ENCODE measurements at regions not wholly inside any gene's neighbourhood (a gene's known extent, or its start where the extent isn't known, plus 50 kb on each side); places are given as distances from the start of the nearest gene placed in this dataset.

DNA sequence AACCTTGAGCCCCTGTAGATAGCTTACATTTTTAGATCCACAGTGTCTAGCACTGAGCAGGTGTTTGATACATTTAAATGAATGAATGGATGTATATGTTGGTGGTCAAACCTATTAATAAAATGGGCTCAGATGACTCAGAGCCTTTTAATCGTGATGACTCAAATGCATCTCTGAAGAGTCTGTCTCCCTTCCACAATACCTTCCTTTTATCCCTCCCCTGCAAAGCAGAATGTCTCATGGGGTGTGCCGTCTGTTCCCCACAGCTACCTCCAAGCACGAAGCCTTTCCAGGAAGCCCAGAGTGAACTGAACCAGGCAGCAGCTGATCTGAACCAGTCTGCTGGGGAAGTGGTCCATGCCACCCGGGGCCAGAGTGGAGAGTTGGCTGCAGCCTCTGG, 303.5 kb upstream of the TPM1 start:
- Mint-ChIP-seq H3K4me3 (no peak overlapping the region), H3K36me3 (no peaks in the 10 kb centered on the region), H3K4me1 (ENCODE audit: low read depth in 2 of 2) (peaks cover 0 to 8% of the 10 kb centered on the region in 2 donors), H3K27ac (no peak overlapping the region), H3K27me3 (peaks cover 0 to 1% of the 10 kb centered on the region in 2 donors), H3K9me3 (no peaks in the 10 kb centered on the region)
- DNase-seq (ENCODE audit: low spot score) (no peak), ATAC-seq (no peak)

DNA sequence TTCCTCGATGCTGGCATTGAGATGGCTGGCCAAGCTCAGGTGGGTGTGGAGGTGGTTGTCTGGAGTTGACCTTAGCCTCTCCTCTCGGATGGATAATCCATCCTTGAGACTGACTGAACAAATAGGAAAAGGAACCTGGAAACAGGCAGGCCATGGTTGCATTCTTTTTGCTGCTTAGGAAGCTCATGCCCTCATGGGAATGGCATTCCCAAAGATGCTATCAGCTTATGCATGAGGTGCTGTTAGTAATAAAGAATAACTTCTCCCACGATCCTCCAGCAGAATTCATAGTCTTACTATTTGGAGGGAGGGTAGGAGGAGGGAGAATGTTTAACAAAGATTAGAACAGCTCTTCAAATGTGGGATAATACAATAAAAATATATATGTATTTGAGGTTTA, 303.0 kb upstream of the TPM1 start:
- H3K27me3 Mint-ChIP-seq, result no peaks in the 10 kb centered on the region
- no peak overlapping the region for H3K4me3 Mint-ChIP-seq
- H3K4me1 Mint-ChIP-seq (ENCODE audit: low read depth in 2 of 2), result peaks cover 0 to 8% of the 10 kb centered on the region in 2 donors
- H3K9me3 Mint-ChIP-seq, result no peaks in the 10 kb centered on the region
- no peaks in the 10 kb centered on the region for H3K36me3 Mint-ChIP-seq
- no peak for ATAC-seq
- no peak for DNase-seq (ENCODE audit: low spot score)
- H3K27ac Mint-ChIP-seq, result no peak overlapping the region

DNA sequence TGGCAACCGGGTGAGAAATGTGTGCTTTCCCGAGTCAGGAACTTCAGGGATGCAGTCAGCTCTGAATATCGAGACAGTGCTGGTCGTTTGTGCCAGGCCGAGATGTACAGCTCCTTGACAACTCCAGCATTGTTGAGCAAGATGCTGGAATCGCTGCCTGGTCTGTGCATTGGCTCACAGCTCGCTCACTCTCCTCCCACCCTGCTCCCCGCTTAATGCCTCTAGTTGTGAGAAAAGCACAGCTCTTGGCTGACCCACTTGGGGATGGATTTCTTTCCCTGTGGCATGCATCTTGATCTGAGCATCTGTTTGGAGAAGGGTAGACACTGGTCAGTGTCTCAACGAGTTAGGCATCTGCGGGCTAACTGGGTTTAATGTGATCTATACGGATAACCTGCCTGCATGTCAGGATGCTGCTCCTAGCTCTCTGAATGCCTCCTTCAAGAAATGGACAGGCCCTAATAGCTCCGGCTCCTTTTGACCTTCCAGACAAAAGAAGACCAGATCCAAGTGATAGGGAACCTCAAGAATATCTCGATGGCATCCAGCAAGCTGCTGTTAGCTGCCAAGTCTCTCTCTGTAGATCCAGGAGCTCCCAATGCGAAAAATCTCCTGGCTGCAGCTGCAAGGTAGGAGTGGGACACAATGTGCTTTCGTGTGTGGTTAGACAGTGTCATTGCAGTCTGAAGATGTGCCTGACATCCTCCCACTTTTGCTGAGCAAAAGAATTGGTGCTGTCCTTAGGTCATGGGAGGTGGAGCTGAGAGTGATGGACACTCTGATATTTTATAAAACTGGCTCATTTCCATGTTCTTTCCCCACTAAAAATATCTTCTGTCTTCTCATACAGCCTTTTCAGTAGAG, 302.2 kb upstream of the TPM1 start:
- Mint-ChIP-seq H3K4me1 (ENCODE audit: low read depth in 2 of 2) (peaks cover 0 to 8% of the 10 kb centered on the region in 2 donors), H3K27me3 (no peaks in the 10 kb centered on the region), H3K36me3 (no peaks in the 10 kb centered on the region), H3K27ac (no peak overlapping the region), H3K9me3 (no peaks in the 10 kb centered on the region), H3K4me3 (no peak overlapping the region)
- DNase-seq (ENCODE audit: low spot score), result no peak
- ATAC-seq, result no peak

DNA sequence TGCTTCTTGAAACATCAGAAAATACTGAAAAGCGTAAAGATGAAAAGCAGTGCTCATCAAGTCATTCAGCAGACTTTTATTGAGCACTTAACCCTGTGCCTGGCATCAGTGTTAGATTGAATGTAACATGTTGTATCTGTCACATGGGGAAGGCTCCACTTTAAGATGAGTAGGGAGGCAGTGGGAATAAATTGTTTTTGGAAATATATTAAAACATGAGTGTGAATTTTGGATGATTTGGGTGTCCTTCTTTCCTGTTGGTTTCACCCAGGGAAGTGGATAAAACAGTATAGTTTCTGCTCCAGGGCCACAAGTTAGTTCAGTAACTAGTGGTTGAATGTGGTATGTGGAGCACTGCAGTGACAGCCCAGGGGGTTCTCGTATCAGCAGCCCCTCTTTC, 301.4 kb upstream of the TPM1 start:
- Mint-ChIP-seq H3K27ac (no peak overlapping the region), H3K4me3 (no peak overlapping the region), H3K4me1 (ENCODE audit: low read depth in 2 of 2) (peaks cover 0 to 8% of the 10 kb centered on the region in 2 donors), H3K27me3 (no peaks in the 10 kb centered on the region), H3K36me3 (no peaks in the 10 kb centered on the region), H3K9me3 (no peaks in the 10 kb centered on the region)
- DNase-seq (ENCODE audit: low spot score), result no peak
- no peak for ATAC-seq

DNA sequence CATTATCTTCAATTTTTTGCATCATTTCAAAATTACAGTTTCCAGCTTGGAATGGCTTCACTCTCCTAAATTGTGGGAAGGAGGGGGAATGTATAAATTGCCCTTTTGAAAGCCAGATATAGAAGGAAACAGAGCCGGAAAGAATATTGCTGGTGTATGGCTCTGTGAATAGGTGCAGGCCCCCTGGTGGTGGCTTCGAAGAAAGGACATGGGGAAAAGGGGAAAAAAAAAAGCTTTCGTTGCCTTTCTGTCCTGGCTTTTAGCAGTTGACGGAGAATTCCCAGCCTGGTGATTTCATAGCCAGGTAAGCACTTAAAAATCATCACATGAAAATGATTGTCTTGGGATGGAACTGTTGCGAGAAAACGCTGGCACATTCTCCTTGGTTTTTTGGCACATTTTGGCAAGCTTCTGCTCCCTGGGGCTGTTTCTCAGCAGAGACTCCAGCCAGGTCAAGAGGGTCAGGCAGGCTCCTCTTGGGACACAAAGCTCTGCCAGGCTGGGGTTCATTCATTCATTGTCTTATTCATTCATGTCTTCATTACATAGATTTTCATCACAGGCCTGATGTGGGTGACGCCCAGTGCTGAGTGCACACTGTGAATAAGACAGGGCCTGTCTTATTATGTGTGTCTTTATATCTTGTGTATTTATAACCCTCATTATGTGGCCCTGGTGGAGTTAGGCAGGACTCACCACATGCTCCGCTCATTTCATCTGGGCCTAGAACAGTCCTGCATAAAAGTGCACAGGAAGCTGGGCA, 300.0 kb upstream of the TPM1 start:
- no peak for ATAC-seq
- no peak for DNase-seq (ENCODE audit: low spot score)
- no peaks in the 10 kb centered on the region for H3K9me3 Mint-ChIP-seq
- H3K4me3 Mint-ChIP-seq, result no peak overlapping the region
- H3K4me1 Mint-ChIP-seq (ENCODE audit: low read depth in 2 of 2), result peaks cover 0 to 8% of the 10 kb centered on the region in 2 donors
- H3K36me3 Mint-ChIP-seq, result no peaks in the 10 kb centered on the region
- no peak overlapping the region for H3K27ac Mint-ChIP-seq
- peaks cover 0 to under 1% of the 10 kb centered on the region in 2 donors for H3K27me3 Mint-ChIP-seq

DNA sequence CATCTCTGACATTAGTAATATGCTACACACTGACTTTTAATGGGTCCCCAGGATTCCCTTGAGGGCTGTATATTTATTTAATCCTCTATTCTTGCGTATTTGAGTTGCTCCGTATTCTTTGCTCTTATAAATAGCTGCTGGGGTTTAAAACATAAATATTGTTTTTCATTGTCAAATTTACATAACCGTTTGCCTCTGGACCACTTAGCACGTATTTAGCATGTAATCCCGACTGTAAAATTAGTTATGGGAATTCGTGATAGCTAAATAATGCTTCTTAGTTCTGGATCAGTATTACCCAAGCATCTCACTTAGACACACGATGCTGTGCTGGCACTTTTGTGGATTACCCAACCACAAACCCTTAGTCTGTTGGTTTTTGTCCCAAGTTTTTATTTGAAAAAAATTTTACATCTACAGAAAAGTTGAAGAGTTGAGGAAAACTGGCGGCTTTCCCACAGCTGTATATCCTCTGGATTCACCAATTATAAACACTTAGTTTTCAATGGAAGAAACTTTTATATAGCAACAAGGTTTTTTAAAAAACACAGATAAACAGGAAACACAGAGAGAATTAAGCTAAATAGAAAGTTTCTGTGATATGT, 296.8 kb upstream of the TPM1 start:
- no peak overlapping the region for H3K4me3 Mint-ChIP-seq
- H3K9me3 Mint-ChIP-seq, result no peaks in the 10 kb centered on the region
- ATAC-seq (no peak), DNase-seq (ENCODE audit: low spot score) (no peak)
- no peaks in the 10 kb centered on the region for H3K36me3 Mint-ChIP-seq
- no peak overlapping the region for H3K27ac Mint-ChIP-seq
- H3K4me1 Mint-ChIP-seq (ENCODE audit: low read depth in 2 of 2), result peaks cover 0 to 8% of the 10 kb centered on the region in 2 donors
- H3K27me3 Mint-ChIP-seq, result peaks cover 0 to 2% of the 10 kb centered on the region in 2 donors

DNA sequence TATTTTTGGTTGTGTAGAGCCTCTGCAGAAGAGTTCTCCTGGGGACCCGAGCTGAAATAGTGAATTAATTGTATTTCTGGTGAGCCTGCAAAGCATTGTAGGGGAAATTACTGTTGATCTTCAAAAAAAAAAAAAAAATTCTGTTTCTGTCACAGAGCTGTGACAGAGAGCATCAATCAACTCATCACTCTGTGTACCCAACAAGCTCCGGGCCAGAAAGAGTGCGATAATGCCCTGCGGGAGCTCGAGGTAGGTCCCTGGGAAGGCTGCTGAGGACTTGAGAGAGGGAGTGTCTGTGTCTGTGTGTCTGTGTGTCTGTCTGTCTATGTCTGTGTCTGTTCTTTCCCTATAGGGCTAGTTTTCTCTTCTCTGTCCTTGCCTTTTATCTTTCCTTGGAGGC, 294.4 kb upstream of the TPM1 start:
- peaks cover 2 to 7% of the 10 kb centered on the region in 2 donors for H3K27me3 Mint-ChIP-seq

DNA sequence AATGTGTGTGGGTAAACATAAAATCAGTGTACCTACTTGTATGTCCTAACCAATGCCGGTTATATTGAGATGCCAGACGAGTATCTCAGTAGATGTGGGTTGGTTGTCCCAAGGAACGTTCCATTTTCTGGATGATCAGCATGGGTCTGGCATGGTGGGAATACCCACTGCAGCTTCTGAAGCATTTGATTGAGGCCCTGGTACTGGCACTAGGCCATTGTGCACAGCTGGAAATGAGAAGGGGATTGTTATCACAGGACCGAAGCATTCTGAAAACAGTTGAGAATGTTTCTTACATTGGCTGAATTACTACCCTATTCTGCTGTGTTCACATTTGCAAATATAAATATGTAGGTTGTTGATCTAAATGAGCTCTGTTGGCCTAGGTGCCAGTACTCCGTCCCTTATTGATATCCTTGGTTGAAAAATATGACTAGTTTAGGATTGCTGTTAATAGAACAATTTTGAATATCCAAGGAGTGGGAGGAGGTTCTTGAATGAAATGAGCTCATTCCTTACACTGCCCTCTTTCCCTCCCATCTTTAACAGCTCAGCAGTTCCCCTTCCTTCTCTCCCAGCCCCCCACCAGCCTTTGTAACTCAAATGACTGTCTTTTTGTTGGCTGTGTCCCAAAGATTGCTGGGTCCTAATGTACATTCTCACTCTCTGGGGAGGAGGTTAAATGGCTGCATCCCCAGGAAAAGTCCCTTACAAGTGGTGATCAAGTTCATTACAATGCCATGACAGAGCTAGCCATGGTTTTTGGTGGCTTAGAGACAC, 293.3 kb upstream of the TPM1 start:
- Mint-ChIP-seq H3K4me1 (ENCODE audit: low read depth in 2 of 2) (no peaks in the 10 kb centered on the region), H3K27me3 (peaks cover 2 to 7% of the 10 kb centered on the region in 2 donors), H3K36me3 (no peaks in the 10 kb centered on the region), H3K9me3 (no peaks in the 10 kb centered on the region), H3K4me3 (no peak overlapping the region), H3K27ac (no peak overlapping the region)
- ATAC-seq (no peak), DNase-seq (ENCODE audit: low spot score) (no peak)

More for the DNA sequence above, 294.4 kb upstream of the TPM1 start:
- Mint-ChIP-seq H3K9me3 (no peaks in the 10 kb centered on the region), H3K4me3 (no peak overlapping the region), H3K36me3 (no peaks in the 10 kb centered on the region), H3K4me1 (ENCODE audit: low read depth in 2 of 2) (no peaks in the 10 kb centered on the region), H3K27ac (no peak overlapping the region)
- DNase-seq (ENCODE audit: low spot score) (no peak), ATAC-seq (no peak)

DNA sequence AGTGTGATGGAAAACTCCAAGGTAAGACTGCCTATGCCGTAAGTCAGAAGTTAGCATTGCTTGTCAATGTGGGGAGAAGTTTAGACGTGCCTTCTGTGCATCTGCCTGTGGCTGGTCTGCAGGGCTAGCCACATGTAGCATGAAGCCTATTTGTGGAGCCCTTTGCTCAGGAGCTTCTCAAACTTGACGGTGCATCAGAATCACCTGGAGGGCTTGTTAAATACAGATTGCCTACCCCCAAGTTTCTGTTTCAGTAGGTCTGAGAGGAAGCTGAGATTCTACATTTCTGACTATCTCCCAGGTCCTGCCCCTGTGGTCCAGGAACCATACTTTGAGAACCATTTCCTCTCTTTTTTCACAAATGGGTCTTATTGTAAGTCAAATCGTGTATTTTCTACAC, 292.1 kb upstream of the TPM1 start:
- Mint-ChIP-seq H3K4me1 (ENCODE audit: low read depth in 2 of 2) (no peaks in the 10 kb centered on the region), H3K9me3 (no peaks in the 10 kb centered on the region), H3K27ac (no peak overlapping the region), H3K36me3 (no peaks in the 10 kb centered on the region), H3K4me3 (no peak overlapping the region), H3K27me3 (peaks cover 2 to 7% of the 10 kb centered on the region in 2 donors)
- ATAC-seq, result no peak
- DNase-seq (ENCODE audit: low spot score), result no peak

DNA sequence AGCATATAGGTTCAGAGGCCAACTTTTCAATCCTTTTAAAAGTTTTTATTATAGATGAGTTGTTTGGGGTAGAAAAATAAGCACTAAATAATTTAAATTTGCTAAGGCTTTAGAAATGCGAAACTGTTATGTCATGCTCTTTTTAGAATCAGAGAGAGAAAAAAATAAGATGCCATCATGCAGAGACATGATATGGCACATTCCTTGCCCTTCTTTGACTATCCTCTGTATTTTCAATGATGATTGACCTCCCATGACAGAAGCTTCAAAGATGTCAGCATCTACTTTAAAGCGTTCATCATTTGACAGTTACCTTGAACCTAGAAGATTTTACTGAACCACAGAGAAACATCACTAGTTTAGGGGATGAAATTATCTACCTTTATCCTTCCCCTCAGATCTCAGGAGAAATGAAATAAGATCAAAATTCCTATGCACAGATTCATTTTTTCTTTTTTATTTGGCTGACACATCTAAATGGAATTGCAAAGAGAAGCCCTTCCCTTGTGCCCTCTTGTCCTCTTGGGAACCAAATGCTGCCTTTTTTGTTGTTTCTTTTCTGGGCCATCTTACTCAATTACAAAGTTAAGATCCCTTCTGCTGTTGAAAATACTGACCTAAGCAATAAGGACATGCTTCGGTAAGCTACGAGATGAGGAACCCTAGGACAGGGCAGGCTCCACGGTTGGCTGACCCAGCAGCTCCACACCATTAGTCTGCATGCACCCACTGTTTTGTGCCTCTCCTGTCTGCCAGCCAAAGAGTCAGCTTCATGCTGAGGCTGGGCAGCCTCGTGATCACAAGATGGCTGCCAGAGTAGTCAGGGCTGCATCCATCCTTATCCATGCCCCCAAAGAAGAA, 289.7 kb upstream of the TPM1 start:
- no peak overlapping the region for H3K27ac Mint-ChIP-seq
- no peaks in the 10 kb centered on the region for H3K9me3 Mint-ChIP-seq
- H3K27me3 Mint-ChIP-seq, result peaks cover 0 to 7% of the 10 kb centered on the region in 2 donors
- no peak overlapping the region for H3K4me3 Mint-ChIP-seq
- ATAC-seq (no peak), DNase-seq (ENCODE audit: low spot score) (no peak)
- H3K4me1 Mint-ChIP-seq (ENCODE audit: low read depth in 2 of 2), result no peaks in the 10 kb centered on the region
- no peaks in the 10 kb centered on the region for H3K36me3 Mint-ChIP-seq

DNA sequence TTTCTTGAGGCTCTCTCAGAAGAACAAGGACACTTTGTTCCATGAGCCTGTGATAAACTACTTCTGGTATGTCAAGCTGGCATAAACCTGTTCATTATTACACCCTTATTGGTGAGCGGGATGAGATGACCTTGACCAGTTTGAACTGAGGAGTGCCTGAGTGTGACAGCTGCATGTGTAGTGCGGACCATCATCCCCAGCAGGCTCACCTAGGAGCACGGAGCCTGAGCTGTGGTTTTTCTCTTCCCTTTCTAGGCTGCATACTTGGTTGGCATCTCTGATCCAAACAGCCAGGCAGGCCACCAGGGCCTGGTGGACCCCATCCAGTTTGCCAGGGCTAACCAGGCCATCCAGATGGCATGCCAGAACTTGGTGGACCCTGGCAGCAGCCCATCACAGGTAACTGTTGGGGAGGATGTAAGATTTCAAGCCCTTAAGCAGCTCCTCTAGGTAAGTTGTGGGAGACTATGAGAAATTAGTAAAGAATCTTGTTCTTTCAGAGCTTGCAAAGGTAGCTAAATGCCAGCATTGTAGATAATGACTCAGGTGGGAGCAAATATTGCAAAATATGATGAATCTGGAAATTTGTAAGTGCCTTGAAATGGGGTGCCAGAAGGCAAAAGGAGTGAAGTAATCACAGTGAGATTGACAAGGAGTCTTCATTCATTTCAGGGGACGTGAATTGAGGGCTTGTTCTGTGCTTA, 288.9 kb upstream of the TPM1 start:
- no peak overlapping the region for H3K27ac Mint-ChIP-seq
- DNase-seq (ENCODE audit: low spot score), result no peak
- no peak for ATAC-seq
- no peaks in the 10 kb centered on the region for H3K9me3 Mint-ChIP-seq
- H3K4me3 Mint-ChIP-seq, result no peak overlapping the region
- H3K36me3 Mint-ChIP-seq, result no peaks in the 10 kb centered on the region
- H3K4me1 Mint-ChIP-seq (ENCODE audit: low read depth in 2 of 2), result no peaks in the 10 kb centered on the region
- H3K27me3 Mint-ChIP-seq, result peaks cover 0 to 7% of the 10 kb centered on the region in 2 donors

DNA sequence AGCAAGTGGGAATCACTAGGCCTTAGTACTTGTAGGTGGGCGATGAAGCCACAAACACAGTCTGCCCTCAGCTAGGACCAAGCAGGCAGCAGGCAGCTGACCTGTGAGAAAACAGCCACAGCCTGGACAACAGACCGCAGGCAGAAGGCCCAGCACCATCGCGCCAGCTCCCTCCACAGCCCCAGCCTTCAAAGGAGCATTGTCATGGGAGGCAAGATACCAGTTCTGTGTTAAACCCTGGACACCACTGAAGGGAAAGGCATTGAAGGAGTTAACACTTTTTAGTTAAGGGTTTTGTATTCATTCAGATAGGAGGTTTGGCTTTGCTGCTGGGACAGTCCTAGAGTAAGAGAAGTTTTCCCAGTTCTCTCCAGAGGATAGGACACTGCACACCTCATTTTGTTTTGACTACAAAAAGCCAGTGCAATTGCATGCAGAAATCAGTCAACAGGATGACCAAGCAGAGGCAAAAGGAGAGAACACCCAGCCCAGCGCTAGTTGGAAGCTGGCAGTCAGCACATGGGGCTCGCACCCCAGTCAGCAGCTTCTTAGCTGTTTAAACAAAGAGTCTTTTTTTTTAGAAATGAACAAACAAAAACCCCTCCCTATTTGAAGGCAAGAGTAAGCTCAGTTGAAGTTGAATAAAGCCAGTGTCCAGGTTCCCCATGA, 286.1 kb upstream of the TPM1 start:
- H3K4me3 Mint-ChIP-seq, result no peak overlapping the region
- no peak overlapping the region for H3K27ac Mint-ChIP-seq
- ATAC-seq (no peak), DNase-seq (ENCODE audit: low spot score) (no peak)
- H3K9me3 Mint-ChIP-seq, result no peaks in the 10 kb centered on the region
- peaks cover 0 to 7% of the 10 kb centered on the region in 2 donors for H3K27me3 Mint-ChIP-seq
- H3K36me3 Mint-ChIP-seq, result no peaks in the 10 kb centered on the region
- no peaks in the 10 kb centered on the region for H3K4me1 Mint-ChIP-seq (ENCODE audit: low read depth in 2 of 2)

All from natural killer cell treated with Interleukin-12 subunit alpha and Interleukin-12 subunit beta and Interleukin-15 and Interleukin-18, amount 100 ng/mL, for 72 hours (primary cell).